ENCODE measurements at regions not wholly inside any gene's neighbourhood (a gene's known extent, or its start where the extent isn't known, plus 50 kb on each side); places are given as distances from the start of the nearest gene placed in this dataset.

- H3K9me3 Mint-ChIP-seq = no peaks in the 10 kb centered on the region
- Histone ChIP-seq H3K4me1 (ENCODE audit: insufficient read depth, low read length) (no peaks in the 10 kb centered on the region), H3K4me3 (ENCODE audit: low read length in 2 of 2) (no peak overlapping the region), H3K27ac (ENCODE audit: low read depth, low read length) (no peak overlapping the region), H3K27me3 (ENCODE audit: insufficient read depth, low read length) (no peaks in the 10 kb centered on the region), H3K36me3 (ENCODE audit: insufficient read depth, low read length) (no peaks in the 10 kb centered on the region), H3K9me3 (ENCODE audit: control insufficient read depth in 1 of 2, low read length in 2 of 2) (no peaks in the 10 kb centered on the region)
- H3K36me3 Mint-ChIP-seq = no peaks in the 10 kb centered on the region
- ChIA-PET POLR2A (ENCODE audit: partially characterized antibody) (no interaction called here), CTCF (ENCODE audit: partially characterized antibody) (no interaction called here)
- intact Hi-C loops (cut with micrococcal nuclease) = no loop called here
- no peak overlapping the region for H3K4me3 Mint-ChIP-seq
- H3K4me1 Mint-ChIP-seq = no peaks in the 10 kb centered on the region
- H3K27me3 Mint-ChIP-seq = peaks cover 4 to 11% of the 10 kb centered on the region in 2 donors
- DNase-seq = no peak
- H3K27ac Mint-ChIP-seq = no peak overlapping the region
These were observed 252.6 kb upstream of the IRX4 start for GRCh38 chr5:2135354-2135753.

DNA sequence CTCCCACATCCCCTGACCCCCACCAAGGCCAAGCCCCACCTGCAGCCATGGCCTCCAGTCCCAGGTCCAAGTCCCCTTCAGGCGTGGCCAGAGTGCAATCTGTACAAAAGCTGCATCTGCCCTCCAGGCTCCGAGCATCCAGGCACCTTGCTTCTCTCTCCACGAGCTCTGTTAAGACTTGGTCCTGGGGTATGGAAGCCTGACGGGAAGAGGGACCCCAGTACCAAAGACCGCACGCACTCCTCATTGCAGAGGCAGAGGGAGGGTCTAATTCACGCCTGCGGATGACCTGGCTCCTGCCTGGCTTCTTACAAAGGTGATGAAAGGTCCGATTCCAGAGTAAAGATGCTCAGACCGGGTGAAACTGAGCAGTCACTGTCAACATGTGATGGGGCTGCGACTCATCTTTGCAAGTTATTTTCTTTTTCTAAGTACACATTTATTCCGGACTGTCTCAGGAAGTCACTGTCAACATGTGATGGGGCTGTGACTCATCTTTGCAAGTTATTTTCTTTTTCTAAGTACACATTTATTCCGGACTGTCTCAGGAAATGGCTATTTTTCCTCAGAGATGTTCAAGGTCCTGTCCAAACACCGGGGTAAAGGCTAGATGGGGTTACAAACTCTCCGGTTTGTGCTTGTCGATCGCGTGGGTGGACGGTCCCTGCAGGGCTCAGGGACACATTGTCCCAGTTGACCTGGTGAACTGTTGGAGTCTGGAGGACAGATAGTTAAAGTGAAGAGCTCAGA, 252.0 kb upstream of the IRX4 start:
- Histone ChIP-seq H3K27ac (ENCODE audit: low read depth, low read length) (no peak overlapping the region), H3K9me3 (ENCODE audit: control insufficient read depth in 1 of 2, low read length in 2 of 2) (no peaks in the 10 kb centered on the region), H3K36me3 (ENCODE audit: insufficient read depth, low read length) (no peaks in the 10 kb centered on the region), H3K27me3 (ENCODE audit: insufficient read depth, low read length) (no peaks in the 10 kb centered on the region), H3K4me3 (ENCODE audit: low read length in 2 of 2) (no peak overlapping the region), H3K4me1 (ENCODE audit: insufficient read depth, low read length) (no peaks in the 10 kb centered on the region)
- no peaks in the 10 kb centered on the region for H3K9me3 Mint-ChIP-seq
- intact Hi-C loops (cut with micrococcal nuclease) = no loop called here
- ChIA-PET CTCF (ENCODE audit: partially characterized antibody) (no interaction called here), POLR2A (ENCODE audit: partially characterized antibody) (no interaction called here)
- no peak overlapping the region for H3K27ac Mint-ChIP-seq
- no peak for DNase-seq
- no peak overlapping the region for H3K4me3 Mint-ChIP-seq
- no peaks in the 10 kb centered on the region for H3K36me3 Mint-ChIP-seq
- peaks cover 4 to 9% of the 10 kb centered on the region in 2 donors for H3K27me3 Mint-ChIP-seq
- no peaks in the 10 kb centered on the region for H3K4me1 Mint-ChIP-seq

DNA sequence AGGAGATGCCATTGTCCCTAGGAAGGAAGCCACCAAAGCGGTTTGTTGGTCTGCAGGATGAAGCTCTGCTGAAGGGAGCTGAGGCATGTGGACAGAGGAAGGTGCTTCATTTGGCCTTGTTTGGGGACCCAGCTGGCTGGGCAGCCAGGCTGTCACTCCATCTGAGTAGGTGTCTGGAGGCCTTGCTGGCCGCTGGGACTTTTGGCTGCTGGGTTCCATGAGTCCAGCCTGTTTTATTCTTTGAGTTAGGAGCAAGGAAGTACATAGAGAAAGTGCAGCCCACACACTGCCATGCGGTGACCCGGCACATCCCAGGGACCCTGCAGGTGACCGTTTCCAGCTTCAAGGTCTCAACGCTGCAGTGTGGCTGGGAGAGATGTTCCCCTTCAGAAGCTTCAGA, 251.2 kb upstream of the IRX4 start:
- no peak overlapping the region for H3K27ac ChIP-seq (ENCODE audit: low read depth, low read length)
- no peaks in the 10 kb centered on the region for H3K9me3 ChIP-seq (ENCODE audit: control insufficient read depth in 1 of 2, low read length in 2 of 2)
- H3K4me1 ChIP-seq (ENCODE audit: insufficient read depth, low read length) = no peaks in the 10 kb centered on the region
- Mint-ChIP-seq H3K27me3 (peaks cover 4 to 8% of the 10 kb centered on the region in 2 donors), H3K27ac (no peak overlapping the region), H3K36me3 (no peaks in the 10 kb centered on the region), H3K4me3 (no peak overlapping the region), H3K9me3 (no peaks in the 10 kb centered on the region), H3K4me1 (no peaks in the 10 kb centered on the region)
- DNase-seq = no peak
- ChIA-PET CTCF (ENCODE audit: partially characterized antibody) (interaction anchor here (0.6 kb wide), 1 partner anchor 375 kb away, joined by 3 read pairs; no protein-coding TSS in a partner anchor), POLR2A (ENCODE audit: partially characterized antibody) (no interaction called here)
- H3K4me3 ChIP-seq (ENCODE audit: low read length in 2 of 2) = no peak overlapping the region
- H3K27me3 ChIP-seq (ENCODE audit: insufficient read depth, low read length) = no peaks in the 10 kb centered on the region
- intact Hi-C loops (cut with micrococcal nuclease) = no loop called here
- H3K36me3 ChIP-seq (ENCODE audit: insufficient read depth, low read length) = no peaks in the 10 kb centered on the region

DNA sequence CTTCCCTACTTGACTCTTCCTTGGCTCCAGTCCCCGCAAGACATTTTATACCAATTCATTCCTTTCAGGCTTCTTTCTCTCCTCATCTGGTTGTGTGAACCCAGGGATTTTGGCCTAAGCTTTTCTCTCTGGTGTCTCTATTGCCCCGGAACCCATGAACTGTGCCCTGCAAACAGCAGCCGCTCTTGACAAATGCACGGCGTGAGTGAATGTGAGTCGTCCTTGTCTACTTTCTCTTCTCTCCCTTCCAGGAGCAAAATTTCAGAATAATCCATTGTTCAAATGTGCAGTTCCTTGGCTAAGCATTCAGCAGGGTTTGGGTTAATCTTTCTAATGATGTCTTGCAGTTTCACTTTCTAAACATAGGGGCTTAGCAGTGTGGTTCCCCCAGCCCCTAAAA, 250.4 kb upstream of the IRX4 start:
- Histone ChIP-seq H3K4me3 (ENCODE audit: low read length in 2 of 2) (no peak overlapping the region), H3K4me1 (ENCODE audit: insufficient read depth, low read length) (no peaks in the 10 kb centered on the region), H3K27ac (ENCODE audit: low read depth, low read length) (no peak overlapping the region), H3K9me3 (ENCODE audit: control insufficient read depth in 1 of 2, low read length in 2 of 2) (no peaks in the 10 kb centered on the region), H3K27me3 (ENCODE audit: insufficient read depth, low read length) (no peaks in the 10 kb centered on the region), H3K36me3 (ENCODE audit: insufficient read depth, low read length) (no peaks in the 10 kb centered on the region)
- peak overlapping the region in 1 of 8 donors; percentile 32 for H3K4me3 Mint-ChIP-seq
- DNase-seq = no peak
- H3K4me1 Mint-ChIP-seq = no peaks in the 10 kb centered on the region
- no peaks in the 10 kb centered on the region for H3K36me3 Mint-ChIP-seq
- peaks cover 4 to 6% of the 10 kb centered on the region in 2 donors for H3K27me3 Mint-ChIP-seq
- intact Hi-C loops (cut with micrococcal nuclease) = no loop called here
- H3K9me3 Mint-ChIP-seq = no peaks in the 10 kb centered on the region
- CTCF ChIA-PET (ENCODE audit: partially characterized antibody) = no interaction called here
- peak overlapping the region in 1 of 7 donors; percentile 32 for H3K27ac Mint-ChIP-seq
- POLR2A ChIA-PET (ENCODE audit: partially characterized antibody) = no interaction called here

DNA sequence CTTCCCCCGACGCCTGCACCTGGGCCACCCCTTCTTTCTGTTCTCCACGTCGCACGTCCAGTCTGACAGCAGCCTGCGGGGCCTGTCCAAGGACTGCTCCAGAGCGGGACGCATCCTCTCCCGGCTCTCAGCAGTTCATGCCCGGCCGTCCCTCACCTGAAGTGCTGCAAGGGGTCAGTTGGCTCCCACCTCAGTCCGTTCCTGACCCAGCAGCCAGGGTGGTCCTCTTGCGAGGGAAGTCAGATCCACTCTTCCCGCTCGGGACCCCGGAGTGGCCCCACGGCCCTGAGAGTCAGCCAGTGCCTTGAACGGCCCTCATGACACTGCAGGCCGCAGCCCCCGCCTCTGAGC, 249.7 kb upstream of the IRX4 start:
- ChIA-PET POLR2A (ENCODE audit: partially characterized antibody) (no interaction called here), CTCF (ENCODE audit: partially characterized antibody) (no interaction called here)
- H3K4me3 Mint-ChIP-seq = no peak overlapping the region
- no peaks in the 10 kb centered on the region for H3K4me1 Mint-ChIP-seq
- intact Hi-C loops (cut with micrococcal nuclease) = no loop called here
- Histone ChIP-seq H3K27ac (ENCODE audit: low read depth, low read length) (no peak overlapping the region), H3K36me3 (ENCODE audit: insufficient read depth, low read length) (no peaks in the 10 kb centered on the region), H3K4me1 (ENCODE audit: insufficient read depth, low read length) (no peaks in the 10 kb centered on the region), H3K9me3 (ENCODE audit: control insufficient read depth in 1 of 2, low read length in 2 of 2) (no peaks in the 10 kb centered on the region), H3K4me3 (ENCODE audit: low read length in 2 of 2) (no peak overlapping the region), H3K27me3 (ENCODE audit: insufficient read depth, low read length) (no peaks in the 10 kb centered on the region)
- peaks cover 4 to 5% of the 10 kb centered on the region in 2 donors for H3K27me3 Mint-ChIP-seq
- no peak overlapping the region for H3K27ac Mint-ChIP-seq
- DNase-seq = no peak
- H3K36me3 Mint-ChIP-seq = no peaks in the 10 kb centered on the region
- H3K9me3 Mint-ChIP-seq = no peaks in the 10 kb centered on the region

DNA sequence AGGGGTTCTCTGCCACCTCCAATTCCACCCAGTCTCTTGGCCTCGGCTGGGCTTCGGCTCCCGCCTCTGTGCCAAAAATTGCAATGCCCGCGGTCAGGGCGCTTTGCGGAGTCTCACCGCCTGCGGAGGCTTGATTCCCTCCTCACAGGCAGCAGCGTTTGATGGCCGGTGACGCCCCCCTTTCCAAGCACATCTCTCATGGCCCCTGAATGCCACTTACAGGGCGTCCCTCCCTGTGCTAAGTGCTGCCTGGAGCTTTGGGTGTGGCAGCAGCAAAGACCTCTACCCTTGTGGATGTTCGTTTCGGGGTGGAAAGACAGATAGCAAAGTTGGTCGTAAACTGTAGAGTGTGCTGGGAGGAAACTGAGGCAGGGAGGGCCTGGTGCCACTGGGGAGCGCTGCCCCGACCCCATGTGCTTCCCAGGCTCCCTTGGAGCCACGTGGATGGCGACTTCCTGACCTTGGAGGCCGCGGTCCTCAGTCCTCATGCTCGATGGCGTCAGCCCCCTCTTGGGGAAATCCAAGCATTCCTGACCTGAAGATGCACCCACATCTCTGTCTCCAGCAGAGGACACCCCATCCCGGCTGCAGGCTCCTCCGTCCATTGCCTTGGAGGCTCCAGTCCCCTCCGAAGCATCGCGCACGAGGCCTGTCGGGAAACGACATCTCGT, 249.2 kb upstream of the IRX4 start:
- no peaks in the 10 kb centered on the region for H3K36me3 Mint-ChIP-seq
- no peak overlapping the region for H3K27ac Mint-ChIP-seq
- no peak overlapping the region for H3K4me3 Mint-ChIP-seq
- no peak for DNase-seq
- Histone ChIP-seq H3K4me3 (ENCODE audit: low read length in 2 of 2) (no peak overlapping the region), H3K4me1 (ENCODE audit: insufficient read depth, low read length) (no peaks in the 10 kb centered on the region), H3K9me3 (ENCODE audit: control insufficient read depth in 1 of 2, low read length in 2 of 2) (no peaks in the 10 kb centered on the region), H3K27ac (ENCODE audit: low read depth, low read length) (no peak overlapping the region), H3K27me3 (ENCODE audit: insufficient read depth, low read length) (no peaks in the 10 kb centered on the region), H3K36me3 (ENCODE audit: insufficient read depth, low read length) (no peaks in the 10 kb centered on the region)
- POLR2A ChIA-PET (ENCODE audit: partially characterized antibody) = no interaction called here
- H3K9me3 Mint-ChIP-seq = no peaks in the 10 kb centered on the region
- intact Hi-C loops (cut with micrococcal nuclease) = no loop called here
- H3K4me1 Mint-ChIP-seq = no peaks in the 10 kb centered on the region
- peaks cover 5 to 7% of the 10 kb centered on the region in 2 donors for H3K27me3 Mint-ChIP-seq
- CTCF ChIA-PET (ENCODE audit: partially characterized antibody) = no interaction called here

- ChIA-PET CTCF (ENCODE audit: partially characterized antibody) (no interaction called here), POLR2A (ENCODE audit: partially characterized antibody) (no interaction called here)
- Histone ChIP-seq H3K4me3 (ENCODE audit: low read length in 2 of 2) (no peak overlapping the region), H3K4me1 (ENCODE audit: insufficient read depth, low read length) (no peaks in the 10 kb centered on the region), H3K9me3 (ENCODE audit: control insufficient read depth in 1 of 2, low read length in 2 of 2) (no peaks in the 10 kb centered on the region), H3K27ac (ENCODE audit: low read depth, low read length) (no peak overlapping the region), H3K27me3 (ENCODE audit: insufficient read depth, low read length) (no peaks in the 10 kb centered on the region), H3K36me3 (ENCODE audit: insufficient read depth, low read length) (no peaks in the 10 kb centered on the region)
- Mint-ChIP-seq H3K4me1 (no peaks in the 10 kb centered on the region), H3K9me3 (no peaks in the 10 kb centered on the region), H3K27me3 (peaks cover 3% of the 10 kb centered on the region in 2 donors), H3K4me3 (no peak overlapping the region), H3K27ac (no peak overlapping the region), H3K36me3 (no peaks in the 10 kb centered on the region)
- intact Hi-C loops (cut with micrococcal nuclease) = no loop called here
- no peak for DNase-seq
These were observed 248.5 kb upstream of the IRX4 start for GRCh38 chr5:2131196-2131595.

All from CD4-positive, alpha-beta memory T cell (primary cell).